Stimulated activated CD4-positive, alpha-beta T cell treated with anti-CD3 and anti-CD28 coated beads, Interleukin-1b, Interleukin-23, amount 100 ng/mL, for 48 hours (primary cell): ENCODE measurements at regions not wholly inside any gene's neighbourhood (a gene's known extent, or its start where the extent isn't known, plus 50 kb on each side); places are given as distances from the start of the nearest gene placed in this dataset.
"Not testable (repeated sequence)": the region's sequence is repeated elsewhere in the genome, so short reads cannot be mapped to it uniquely, and the experiment has no call there.

Source experiments
- DNase-seq: peaks from one replicate; pipeline ENCODE4 v3.0.0-alpha.2; 2020

DNA sequence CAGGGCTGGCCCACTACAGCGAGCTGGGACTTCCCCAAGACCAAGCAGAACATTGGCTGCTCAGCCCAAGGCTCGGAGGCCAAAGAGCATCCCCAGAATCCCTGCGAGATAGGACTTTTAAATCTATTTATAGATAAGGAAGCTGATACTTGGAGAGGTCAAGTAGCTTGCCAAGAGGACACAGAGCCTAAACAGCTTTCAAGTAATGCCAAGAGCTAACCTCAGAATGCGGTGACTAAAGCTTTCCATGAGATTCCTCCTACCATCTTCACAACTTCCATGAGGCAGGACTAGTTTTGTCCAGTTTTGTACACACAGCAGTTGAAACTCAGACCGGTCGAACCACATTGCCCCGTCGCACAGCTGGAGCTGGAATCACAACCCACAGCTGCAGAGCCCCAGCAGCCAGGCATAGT lies 168.1 kb upstream of the TOP1 start:
- no peak for DNase-seq

DNA sequence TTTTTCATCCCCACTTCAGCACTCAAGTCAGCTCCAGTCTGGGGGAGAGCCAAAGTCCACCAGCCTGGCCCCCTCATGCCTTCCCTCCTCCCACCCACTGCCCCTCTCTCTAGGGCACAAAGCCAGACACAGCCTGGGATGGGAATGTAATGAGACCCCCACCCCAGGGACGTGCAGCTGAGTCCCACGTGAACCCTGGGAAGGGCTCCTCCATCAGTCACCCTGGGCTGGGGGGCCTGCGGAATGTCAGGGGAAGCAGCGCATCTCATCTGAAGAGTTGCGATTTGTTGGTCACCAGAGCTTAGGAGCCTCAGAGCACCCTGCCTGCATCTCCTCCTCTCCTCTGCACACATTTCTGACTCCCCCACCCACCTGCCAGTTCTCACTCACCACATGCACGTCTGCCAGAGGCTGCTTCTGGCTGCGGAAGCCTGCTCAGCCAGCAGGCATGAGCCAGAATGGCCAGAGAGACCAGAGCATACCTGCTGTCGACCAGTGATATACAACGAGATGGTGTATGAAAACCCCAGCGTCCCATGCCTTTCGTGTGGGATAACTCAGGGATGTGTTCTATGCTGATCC lies 167.1 kb upstream of the TOP1 start:
- DNase-seq, result no peak

DNA sequence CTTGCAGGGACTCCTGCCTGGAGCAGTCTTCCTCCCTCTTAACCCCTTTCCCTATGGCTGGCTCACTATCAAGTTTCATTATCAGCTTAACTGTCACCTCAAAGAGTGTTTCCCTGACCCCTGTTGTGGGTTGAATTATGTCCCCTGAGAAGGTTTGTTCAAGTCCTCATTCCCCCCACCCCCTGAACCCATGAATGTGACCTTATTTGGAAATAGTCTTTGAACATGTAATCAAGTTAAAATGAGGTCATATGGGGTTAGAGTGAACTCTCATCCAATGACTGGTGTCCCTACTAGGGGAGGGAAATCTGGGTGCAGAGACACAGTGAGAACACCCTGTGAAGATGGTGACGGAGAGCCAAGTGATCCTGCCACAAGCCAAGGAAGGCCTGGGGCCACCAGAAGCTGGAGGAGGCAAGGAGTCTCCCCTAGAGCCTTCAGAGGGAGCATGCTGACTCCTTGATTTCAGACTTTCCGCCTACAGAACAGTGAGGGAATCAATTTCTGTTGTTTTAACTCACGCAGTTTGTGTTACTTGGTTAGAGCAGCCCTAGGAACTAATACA lies 165.2 kb upstream of the TOP1 start:
- DNase-seq, result no peak

DNA sequence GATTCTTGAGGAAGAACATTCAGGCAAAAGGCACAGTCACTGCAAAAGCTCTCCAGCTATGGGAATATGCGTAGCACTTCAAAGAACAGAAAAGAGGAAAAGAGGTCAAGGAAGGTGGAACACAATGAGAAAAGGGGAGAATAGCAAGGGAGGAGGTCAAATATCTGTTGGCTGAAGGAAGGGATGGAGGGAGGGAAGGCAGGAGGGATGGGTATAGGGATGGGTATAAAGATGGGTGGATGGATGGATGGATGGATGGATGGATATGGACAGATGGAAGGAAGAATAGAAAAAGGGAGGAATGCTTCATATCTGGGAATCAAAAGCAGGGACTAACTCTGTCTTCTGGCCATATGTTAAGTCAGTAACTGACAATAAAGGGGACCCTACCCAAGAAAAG lies 164.2 kb upstream of the TOP1 start:
- DNase-seq, result no peak

DNA sequence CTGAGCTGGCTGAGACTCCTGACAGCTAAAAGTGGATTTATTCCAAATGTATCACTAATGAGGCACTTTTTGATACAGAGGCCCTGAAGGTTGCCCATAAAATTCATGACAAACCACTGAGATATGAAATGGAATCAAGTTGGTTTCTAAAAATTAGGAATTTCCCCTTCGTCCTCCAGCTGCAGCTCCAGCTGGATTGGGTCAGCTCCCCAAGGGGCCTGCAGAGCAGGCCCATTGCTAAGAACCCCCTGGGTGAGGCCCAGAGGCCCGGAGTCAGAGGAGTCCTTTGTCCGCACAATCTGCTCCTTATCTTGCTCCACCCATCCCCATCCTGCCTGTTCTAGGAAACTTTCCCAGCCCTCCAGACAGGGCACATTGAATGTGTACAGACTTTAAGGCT lies 163.5 kb upstream of the TOP1 start:
- no peak for DNase-seq

DNA sequence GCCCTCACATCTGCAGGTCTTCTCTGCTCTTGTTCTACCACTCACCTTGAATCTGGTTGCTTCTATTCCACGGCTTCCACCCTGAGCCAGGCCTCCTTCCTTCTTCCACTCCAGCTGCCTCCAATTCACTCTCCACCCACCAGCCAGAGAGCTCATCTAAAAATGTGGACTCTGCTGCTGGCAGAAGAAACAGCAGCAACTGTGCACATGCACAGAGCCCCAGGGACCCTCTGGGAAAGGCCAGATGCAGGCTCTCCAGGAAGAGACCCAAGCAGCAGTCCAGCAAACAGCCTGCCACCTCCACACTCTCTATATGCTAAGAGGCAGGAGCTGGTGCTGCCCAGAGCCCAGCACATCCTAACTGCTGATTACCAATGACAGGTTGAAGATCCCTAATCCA lies 162.6 kb upstream of the TOP1 start:
- DNase-seq, result no peak

DNA sequence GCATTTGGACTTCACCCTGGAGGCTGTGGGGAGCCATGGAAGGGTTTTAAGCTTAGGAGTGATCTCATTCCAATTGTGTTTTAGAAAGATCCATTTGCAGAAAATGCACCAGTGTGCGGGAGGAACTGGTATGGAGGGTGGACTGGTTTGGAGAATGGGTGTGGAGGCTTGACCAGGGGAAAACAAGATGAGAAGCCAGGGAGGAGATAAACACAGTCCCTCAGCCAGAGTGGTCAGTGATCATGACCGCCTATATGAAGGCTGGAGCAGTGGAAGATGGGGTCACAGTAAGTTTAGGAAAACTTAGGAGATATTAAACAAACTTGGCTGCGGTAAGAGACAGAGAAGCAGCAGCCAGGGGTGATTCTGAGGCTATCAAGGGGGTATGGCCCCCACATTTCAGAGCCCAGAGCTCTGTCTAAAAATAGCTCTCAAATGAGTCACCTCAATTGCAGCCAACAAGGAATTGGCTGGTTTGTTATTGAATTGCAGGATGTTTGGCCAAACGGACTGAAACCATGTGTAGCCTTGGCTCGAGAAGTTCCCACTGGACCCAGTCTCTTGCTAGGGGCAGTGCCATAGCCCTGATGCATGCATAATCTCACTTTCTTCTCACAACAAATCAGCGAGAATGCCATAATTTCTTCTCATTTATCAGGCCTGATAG lies 159.9 kb upstream of the TOP1 start:
- no peak for DNase-seq

DNA sequence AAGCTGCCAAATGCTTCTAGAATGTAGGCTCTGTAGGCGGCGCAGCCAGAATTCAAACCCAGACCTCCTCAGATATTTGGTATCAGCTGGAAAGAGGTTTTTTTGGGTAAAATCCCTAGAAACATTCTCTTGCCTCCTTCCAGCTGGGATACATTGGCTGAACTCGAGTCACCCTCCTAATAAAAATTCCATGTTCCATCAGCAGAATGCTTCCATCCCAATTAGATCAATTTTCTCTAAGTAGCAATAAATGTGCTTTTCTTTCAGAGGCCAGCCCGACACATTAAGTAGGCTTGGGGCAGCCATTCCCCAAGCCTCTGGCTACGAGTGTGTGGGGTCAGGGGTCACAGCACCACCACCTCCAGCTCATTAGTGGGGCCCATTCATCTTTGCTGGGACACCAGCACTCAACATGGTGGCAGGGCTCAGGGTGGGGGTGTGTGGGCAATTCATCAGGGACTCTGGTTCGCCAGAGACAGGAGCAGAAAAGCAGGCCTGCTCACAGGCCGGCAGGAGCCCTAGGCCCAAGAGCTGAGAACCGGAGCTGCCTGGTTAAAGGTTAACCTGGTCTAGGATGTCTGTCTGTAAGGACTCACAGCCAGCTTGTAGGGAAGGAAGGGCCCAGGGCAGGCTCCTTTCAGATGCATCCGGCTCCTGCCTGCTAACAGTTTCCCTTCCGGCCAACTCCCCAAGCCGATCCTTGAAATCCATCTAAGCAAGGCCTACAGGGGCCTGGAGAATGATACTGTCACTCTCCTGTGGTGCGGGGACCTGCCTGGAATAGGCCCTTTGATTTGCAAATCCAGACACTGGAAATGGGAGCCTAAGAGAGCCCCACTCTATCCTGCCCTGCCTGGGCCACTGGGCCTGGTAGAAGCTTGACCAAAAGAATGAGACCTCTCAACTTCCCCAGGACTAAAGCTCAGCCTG lies 159.1 kb upstream of the TOP1 start:
- DNase-seq, result no peak

DNA sequence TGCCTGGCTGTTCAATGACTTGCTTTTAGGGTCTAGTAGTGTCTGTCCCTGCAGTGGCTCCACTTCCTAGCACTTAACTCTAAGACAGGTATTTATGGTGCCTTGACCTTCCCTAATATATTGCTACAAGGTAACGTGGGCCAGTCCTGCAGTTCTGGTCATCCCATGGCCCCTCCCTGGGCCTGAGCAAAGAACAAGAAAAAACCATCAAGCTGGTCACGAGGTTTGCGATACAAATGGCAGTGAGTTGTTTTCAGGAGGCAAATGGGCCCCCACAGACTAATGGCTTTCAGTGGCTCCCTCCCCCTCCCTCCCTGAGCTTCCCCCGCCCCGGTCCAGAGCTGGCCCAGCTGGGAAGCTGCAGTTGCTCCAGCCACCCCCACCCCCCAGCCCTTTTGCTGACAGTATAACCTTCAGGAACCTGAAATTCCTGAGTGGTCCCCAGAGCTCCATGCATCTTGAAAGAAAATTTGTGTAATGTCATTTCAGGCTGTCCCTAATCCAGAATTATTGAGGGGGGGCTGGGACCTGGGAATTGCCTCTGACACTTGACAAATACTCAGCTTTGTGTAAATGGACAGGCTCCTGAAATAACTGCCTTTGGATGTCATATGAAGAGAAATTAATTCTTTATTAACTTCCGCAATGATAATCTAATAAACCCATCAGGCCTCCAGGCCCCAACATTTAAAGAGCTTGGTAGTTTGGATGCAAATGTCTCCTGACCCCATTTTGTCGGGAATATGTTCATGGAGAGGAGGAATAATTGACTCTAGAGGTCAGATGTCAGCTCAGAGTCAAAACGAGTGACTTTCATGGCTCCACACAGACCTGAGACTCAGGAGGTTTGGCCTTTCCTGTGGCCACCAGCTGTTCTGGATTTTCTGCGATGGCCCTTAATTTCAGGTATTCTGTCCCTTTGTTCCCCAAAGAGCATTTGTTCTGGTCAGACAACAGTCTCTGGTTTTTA lies 153.2 kb upstream of the TOP1 start:
- no peak for DNase-seq

DNA sequence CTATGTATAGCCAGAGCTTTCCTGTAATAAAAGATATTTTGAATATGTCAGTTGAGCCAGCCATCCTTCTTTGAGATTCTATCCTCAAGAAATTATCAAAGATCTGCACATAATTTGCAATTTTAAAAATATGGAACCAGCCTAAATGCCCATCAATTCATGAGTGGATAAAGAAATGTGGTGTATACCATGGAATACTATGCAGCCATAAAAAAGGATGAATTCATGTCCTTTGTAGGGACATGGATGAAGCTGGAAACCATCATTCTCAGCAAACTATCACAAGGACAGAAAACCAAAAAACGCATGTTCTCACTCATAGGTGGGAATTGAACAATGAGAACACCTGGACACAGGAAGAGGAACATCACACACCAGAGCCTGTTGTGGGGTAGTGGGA lies 150.5 kb upstream of the TOP1 start:
- not testable (repeated sequence) for DNase-seq

DNA sequence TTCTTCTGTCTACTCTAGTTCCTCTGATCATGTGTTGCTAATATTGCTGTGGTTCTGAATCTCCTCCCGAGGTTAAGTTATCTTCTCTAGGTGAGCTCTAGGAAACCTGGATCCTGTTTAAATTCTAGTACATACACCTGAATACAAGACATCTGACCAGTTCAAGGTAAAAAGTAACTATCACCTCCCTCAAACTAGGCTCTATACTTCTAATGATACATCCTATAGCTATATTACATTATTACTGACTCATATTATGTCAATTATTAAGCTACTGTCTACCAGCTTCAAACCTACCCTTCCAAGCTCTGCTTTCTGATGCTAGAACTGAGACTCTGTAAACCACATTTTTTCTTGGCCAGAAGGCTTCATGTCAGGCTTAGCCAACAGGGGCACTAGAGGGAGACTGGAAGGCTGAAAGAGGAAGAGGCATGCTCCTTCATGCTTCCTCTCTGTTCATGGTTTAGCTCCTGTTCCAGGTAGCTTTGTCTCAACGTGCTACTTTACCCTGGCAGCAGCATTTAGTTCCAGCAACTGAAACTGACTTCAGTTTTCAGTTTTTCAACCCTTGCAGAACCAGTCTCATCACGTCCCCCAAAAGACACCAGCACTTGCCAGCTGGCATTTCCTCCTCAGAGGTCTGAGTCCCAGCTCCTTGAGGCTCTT lies 148.4 kb upstream of the TOP1 start:
- DNase-seq, result no peak

DNA sequence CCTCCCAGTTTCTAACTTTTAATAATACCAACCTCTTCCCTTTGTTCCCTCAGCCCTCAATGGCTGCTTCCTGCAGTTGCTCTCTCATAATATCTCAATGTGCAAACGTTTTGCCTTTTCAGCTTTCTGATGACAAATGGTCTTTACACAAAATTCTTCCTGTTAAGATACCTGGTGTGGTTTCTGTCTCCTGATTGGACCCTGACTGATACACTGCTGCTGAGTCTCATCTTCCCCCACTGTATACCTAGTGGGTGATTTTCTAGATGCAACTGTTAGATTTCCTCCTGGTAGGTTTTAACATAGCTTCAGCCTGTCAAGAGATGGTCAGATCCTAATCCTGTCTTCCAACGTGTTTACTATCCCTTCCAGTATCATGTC lies 147.9 kb upstream of the TOP1 start:
- no peak for DNase-seq

DNA sequence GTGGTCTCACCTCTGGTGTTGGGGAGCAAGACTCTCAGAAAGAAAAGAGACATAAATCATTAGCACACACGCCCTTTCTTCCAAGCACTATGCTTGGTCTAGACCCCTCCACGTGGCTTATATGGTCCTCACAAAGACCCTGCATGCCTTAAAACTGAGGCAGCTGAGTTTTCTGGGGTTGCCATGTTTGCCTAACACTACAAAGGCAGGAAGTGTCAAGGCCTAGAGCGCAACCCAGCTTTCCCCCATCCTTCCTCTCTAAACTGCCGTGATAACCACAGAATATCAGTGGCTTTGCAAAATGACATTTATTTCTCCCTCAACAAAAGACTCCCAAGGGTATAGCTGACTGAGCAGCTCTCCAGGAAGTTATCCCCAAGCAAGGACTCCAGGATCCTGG lies 146.5 kb upstream of the TOP1 start:
- no peak for DNase-seq

DNA sequence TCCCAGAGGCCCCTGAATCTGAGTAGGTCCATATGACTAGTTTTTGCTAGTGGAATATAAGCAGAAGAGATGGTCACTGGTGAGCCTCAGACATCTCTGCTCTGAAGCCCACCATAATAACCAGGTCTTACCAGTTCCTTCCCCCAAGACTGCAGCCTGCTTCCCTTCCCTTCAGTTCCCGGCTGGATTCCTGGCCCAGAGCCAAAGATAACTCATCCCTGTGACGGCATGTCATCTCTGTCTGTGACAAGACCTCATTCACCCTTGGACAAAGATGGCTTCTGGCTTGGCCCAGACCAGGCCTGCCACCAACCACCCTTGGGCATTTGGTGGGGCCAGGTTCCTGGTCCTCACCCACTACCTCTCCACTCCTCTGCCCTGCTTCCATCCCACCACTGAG lies 145.5 kb upstream of the TOP1 start:
- no peak for DNase-seq

DNA sequence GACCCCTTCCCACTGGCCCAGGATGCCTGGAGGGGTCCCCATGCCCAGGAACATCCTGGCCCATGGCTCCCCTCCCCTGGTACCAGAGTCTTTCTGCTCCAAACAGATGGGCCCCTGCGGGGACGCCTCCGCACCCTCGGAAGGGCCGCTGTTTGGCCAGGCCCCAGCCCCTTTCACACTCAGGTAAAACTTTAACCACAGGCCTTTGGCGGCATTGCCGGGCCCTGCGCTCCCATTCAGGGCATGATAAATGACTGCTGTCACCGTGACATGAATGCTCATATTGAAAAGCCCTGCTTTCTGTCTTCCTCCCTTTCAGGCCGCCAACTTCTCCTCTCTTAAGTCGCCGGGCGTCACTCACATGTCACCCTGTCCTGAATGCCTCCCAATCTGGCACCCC lies 141.5 kb upstream of the TOP1 start:
- DNase-seq, result no peak

DNA sequence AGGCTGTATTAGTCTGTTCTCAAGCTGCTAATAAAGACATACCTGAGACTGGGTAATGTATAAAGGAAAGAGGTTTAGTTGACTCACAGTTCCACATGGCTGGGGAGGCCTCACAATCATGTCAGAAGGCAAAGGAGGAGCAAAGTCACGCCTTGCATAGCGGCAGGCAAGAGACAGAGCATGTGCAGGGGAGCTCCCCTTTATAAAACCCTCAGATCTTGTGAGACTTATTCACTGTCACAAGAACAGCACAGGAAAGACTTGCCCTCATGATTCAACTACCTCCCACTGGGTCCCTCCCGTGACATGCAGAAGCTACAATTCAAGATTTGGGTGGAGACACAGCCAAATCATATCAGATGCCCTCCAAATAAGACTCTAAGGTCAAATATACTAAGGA lies 139.4 kb upstream of the TOP1 start:
- DNase-seq, result peak; percentile 25

DNA sequence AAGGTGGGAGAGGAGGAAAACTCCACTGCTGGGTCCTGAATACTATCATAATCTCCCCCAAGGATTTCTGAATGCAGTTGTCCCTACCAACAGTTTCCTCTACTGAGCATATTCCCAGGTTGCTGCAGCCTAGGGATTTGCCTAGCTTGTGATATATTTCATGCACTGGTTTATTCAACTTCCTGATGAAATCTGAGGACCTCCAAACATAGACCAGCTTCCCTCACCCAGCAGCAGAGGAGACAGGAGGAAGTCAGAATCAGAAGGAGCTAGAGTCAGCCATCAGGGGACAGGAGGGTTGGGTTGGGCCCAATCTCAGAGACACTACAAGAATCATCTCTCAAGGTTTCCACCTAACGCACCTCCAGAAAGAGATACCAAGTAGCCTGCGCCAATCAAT lies 138.4 kb upstream of the TOP1 start:
- no peak for DNase-seq

DNA sequence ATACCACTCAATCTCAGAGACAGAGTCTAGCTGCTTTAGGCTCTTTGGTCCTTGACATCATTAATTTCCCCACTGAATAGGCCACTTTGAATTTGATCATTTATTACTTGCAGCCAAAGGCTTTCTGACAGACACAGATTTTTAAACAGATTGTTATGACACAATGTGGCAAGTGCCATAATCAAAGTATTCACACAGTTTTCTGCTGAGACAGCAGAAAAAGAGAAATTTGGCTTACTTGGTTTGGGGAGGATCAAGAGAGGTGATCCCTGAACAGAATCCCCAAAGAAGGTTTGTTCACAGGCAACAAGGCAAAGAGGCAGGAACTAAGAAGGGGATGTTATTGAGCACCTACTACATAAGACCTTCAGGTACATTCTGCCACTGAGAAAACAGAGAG lies 138.0 kb upstream of the TOP1 start:
- no peak for DNase-seq

DNA sequence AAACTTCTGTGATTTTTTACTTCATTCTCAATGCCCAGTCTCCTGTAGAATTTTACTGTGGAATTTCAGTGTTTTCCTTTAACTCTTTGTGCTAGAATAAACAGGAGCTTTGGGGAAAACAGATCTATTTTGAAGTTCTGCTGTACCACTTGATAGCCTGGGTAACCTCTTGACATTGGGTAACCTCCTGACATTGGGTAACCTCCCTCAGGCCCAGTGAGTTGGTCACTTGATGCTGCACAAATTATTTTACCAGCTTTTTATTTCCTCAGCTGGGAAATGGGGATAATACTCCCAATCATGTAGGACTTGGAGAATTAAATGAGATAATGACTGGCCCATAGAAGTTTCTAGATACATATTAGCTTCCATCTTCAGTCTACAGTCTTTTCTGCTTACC lies 137.3 kb upstream of the TOP1 start:
- no peak for DNase-seq

DNA sequence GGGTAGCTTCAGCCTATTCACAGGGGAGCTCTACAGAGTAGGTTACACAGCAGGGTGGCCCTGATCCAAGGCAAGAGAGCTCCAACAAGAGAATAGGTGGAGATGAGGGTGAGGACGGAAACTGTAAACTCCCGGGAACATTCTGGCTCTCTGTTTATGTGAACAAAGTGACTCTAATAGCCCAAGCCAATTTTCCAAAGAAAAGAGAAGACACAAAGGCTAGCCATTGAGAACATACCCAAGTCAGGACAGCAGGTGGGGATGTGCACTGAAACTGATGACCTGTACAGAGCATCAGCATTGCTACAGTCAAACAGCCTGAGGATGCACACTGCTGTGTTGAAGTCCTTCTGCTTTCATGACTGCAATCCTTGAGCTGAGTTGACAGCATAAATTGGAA lies 136.0 kb upstream of the TOP1 start:
- DNase-seq, result no peak

DNA sequence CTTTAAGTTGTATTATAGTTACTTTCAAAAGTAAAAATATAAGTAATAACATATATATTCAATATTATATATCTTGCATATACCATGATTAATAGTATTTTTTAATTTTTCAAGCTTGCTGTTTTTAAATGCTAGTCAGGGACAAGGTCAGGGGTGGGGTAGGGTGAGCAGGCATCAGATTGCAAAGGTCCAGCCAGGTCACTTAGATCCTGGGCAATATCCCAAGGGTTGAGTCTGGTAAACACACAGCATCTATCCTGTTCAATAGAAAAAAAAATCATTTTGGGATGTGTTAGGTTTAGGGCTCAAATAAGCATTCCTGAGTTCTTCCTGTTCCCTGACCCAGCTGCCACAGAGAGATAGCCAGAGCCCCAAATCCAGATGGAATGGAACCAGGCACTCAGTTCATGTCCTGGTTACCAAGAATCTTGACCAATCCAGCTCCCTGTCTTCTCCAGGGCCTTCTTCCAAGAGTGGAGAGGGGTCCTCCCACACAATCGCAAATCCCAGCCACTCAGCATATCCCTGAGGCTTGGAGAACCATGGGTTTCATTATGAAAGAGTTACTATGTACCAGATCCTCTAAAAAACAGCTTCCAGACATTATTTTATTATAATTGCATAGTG lies 134.9 kb upstream of the TOP1 start:
- DNase-seq, result no peak

DNA sequence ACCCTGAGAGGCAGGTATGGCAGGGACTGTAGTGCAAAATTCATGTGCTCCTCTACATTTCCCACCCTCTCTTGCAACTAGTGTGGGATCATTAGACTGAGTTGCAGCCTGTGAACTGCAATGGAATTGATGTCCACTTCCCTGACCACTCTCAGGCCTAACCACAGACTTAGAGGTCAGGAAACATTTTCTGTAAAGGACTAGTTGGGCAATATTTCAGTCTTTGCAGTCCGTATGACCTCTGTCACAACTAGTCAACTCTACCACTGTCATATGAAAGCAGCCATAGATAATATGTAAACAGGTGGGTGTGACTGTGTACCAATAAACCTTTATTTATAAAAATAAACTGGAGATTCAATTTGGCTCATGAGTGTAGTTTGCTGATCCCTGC lies 134.4 kb upstream of the TOP1 start:
- no peak for DNase-seq
